WTC11 (cell line): ENCODE measurements at regions not wholly inside any gene's neighbourhood (a gene's known extent, or its start where the extent isn't known, plus 50 kb on each side); places are given as distances from the start of the nearest gene placed in this dataset.

Source experiments
- ARID4B ChIP-seq: sonication (generic); formaldehyde crosslinking; IDR thresholded peaks from 2 replicates; pipeline ENCODE4 v1.8.0; 2023; ENCODE audit warnings: missing genetic modification reagents, mild to moderate bottlenecking, borderline replicate concordance
- ATF3 ChIP-seq: sonication (generic); formaldehyde crosslinking; conservative IDR thresholded peaks from 2 replicates; pipeline ENCODE4 v1.8.1; 2022; ENCODE audit warnings: mild to moderate bottlenecking, missing genetic modification reagents
- CTCF ChIP-seq: fragments of 200-600 bp; IDR thresholded peaks from 2 replicates; pipeline ENCODE4 v1.8.0; 2022; ENCODE audit warnings: antibody characterized with exemption
- E2F4 ChIP-seq: sonication (generic); formaldehyde crosslinking; IDR thresholded peaks from 2 replicates; pipeline ENCODE4 v1.8.1; 2022; ENCODE audit warnings: low read depth, mild to moderate bottlenecking, moderate library complexity, missing genetic modification reagents, borderline replicate concordance
- GABPB1 ChIP-seq: sonication (generic); formaldehyde crosslinking; IDR thresholded peaks from 2 replicates; pipeline ENCODE4 v1.8.1; 2023; ENCODE audit warnings: mild to moderate bottlenecking, missing genetic modification reagents
- NR1H2 ChIP-seq: sonication (generic); formaldehyde crosslinking; IDR thresholded peaks from 2 replicates; pipeline ENCODE4 v1.9.0; 2021; ENCODE audit warnings: mild to moderate bottlenecking, moderate library complexity, missing genetic modification reagents
- NR3C1 ChIP-seq: sonication (generic); formaldehyde crosslinking; conservative IDR thresholded peaks from 2 replicates; pipeline ENCODE4 v1.8.1; 2023; ENCODE audit warnings: low read depth, mild to moderate bottlenecking, missing genetic modification reagents
- PREB ChIP-seq: sonication (generic); formaldehyde crosslinking; IDR thresholded peaks from 2 replicates; pipeline ENCODE4 v1.8.1; 2022; ENCODE audit warnings: mild to moderate bottlenecking, missing genetic modification reagents, moderate library complexity, borderline replicate concordance
- ZBTB43 ChIP-seq: sonication (generic); formaldehyde crosslinking; IDR thresholded peaks from 2 replicates; pipeline ENCODE4 v1.8.1; 2023; ENCODE audit warnings: mild to moderate bottlenecking, missing genetic modification reagents
- ZMAT4 ChIP-seq: fragments of 250-450 bp; sonication (Bioruptor Pico); IDR thresholded peaks from 2 replicates; pipeline ENCODE4 v1.9.0; 2021; ENCODE audit warnings: mild to moderate bottlenecking
- ZNF121 ChIP-seq: sonication (generic); formaldehyde crosslinking; IDR thresholded peaks from 2 replicates; pipeline ENCODE4 v1.8.0; 2023; ENCODE audit warnings: missing genetic modification reagents
- ZNF263 ChIP-seq: sonication (generic); formaldehyde crosslinking; IDR thresholded peaks from 2 replicates; pipeline ENCODE4 v1.8.1; 2022; ENCODE audit warnings: low read depth, mild to moderate bottlenecking, moderate library complexity, missing genetic modification reagents
- ZNF281 ChIP-seq: sonication (generic); formaldehyde crosslinking; IDR thresholded peaks from 2 replicates; pipeline ENCODE4 v1.8.0; 2023; ENCODE audit warnings: mild to moderate bottlenecking, missing genetic modification reagents

- TF ChIP-seq CTCF (no peak), ARID4B (CRISPR knock-in tag) (no peak), ZMAT4 (CRISPR knock-in tag) (no peak), ZBTB43 (CRISPR knock-in tag) (no peak), GABPB1 (no peak), E2F4 (CRISPR knock-in tag) (no peak), NR3C1 (CRISPR knock-in tag) (no peak), ZNF263 (no peak), ZNF121 (no peak), ZNF281 (CRISPR knock-in tag) (no peak), PREB (CRISPR knock-in tag) (no peak), NR1H2 (CRISPR knock-in tag) (no peak), ATF3 (CRISPR knock-in tag) (no peak)
These were observed 676.1 kb upstream of the CELF4 start for GRCh38 chr18:38241736-38242135.
